ENCODE measurements at regions not wholly inside any gene's neighbourhood (a gene's known extent, or its start where the extent isn't known, plus 50 kb on each side); places are given as distances from the start of the nearest gene placed in this dataset.

- Histone ChIP-seq H4K20me1 (ENCODE audit: low read length) (no peaks in the 10 kb centered on the region), H3K27ac (ENCODE audit: low read length) (no peak overlapping the region), H3K36me3 (ENCODE audit: low read depth, low read length) (no peaks in the 10 kb centered on the region), H3K4me3 (ENCODE audit: low read length) (no peak overlapping the region), H3K9me3 (ENCODE audit: low read length) (no peaks in the 10 kb centered on the region), H2AFZ (ENCODE audit: low read length) (no peak overlapping the region), H3K79me2 (ENCODE audit: low read length) (no peaks in the 10 kb centered on the region), H3K9ac (ENCODE audit: low read length) (no peak overlapping the region), H3K4me1 (ENCODE audit: insufficient read depth, low read length) (no peaks in the 10 kb centered on the region), H3K9me2 (replicated peaks; ENCODE audit: low read length) (no peaks in the 10 kb centered on the region), H3F3A (ENCODE audit: low read length, unreplicated experiment) (no peaks in the 10 kb centered on the region), H3K27me3 (ENCODE audit: low read length) (no peaks in the 10 kb centered on the region), H3K4me2 (ENCODE audit: low read length) (no peak overlapping the region)
- TF ChIP-seq EZH2 (IDR thresholded peaks at IDR 0.05; ENCODE audit: low read length, unreplicated experiment), result no peak
- no peak for TF ChIP-seq CTCF (conservative IDR thresholded peaks at IDR 0.05; ENCODE audit: low read depth, low read length)
- TF ChIP-seq EZH2phosphoT487 (IDR thresholded peaks at IDR 0.05; ENCODE audit: borderline replicate concordance, low read length), result no peak
- CTCF ChIA-PET, result no interaction called here
- intact Hi-C loops (cut with micrococcal nuclease), result no loop called here
- ATAC-seq (no peak), DNase-seq (no peak)
- no TSS peak for BruUV-seq (replicated peaks)
- POLR2A ChIA-PET (ENCODE audit: unreplicated experiment), result no interaction called here
Measured at GRCh38 chr13:22538400-22538799, 642.4 kb upstream of the SGCG start.

- no peaks in the 10 kb centered on the region for H3K79me2 ChIP-seq (ENCODE audit: low read length)
- no peaks in the 10 kb centered on the region for H3K9me3 ChIP-seq (ENCODE audit: low read length)
- TF ChIP-seq CTCF (conservative IDR thresholded peaks at IDR 0.05; ENCODE audit: low read depth, low read length), result no peak
- no peak for TF ChIP-seq EZH2phosphoT487 (IDR thresholded peaks at IDR 0.05; ENCODE audit: borderline replicate concordance, low read length)
- no peak for TF ChIP-seq EZH2 (IDR thresholded peaks at IDR 0.05; ENCODE audit: low read length, unreplicated experiment)
- no peaks in the 10 kb centered on the region for H3K36me3 ChIP-seq (ENCODE audit: low read depth, low read length)
- no peak overlapping the region for H2AFZ ChIP-seq (ENCODE audit: low read length)
- ChIA-PET CTCF (no interaction called here), POLR2A (ENCODE audit: unreplicated experiment) (no interaction called here)
- no peaks in the 10 kb centered on the region for H3F3A ChIP-seq (ENCODE audit: low read length, unreplicated experiment)
- ATAC-seq (no peak), DNase-seq (no peak)
- H4K20me1 ChIP-seq (ENCODE audit: low read length), result no peaks in the 10 kb centered on the region
- H3K4me3 ChIP-seq (ENCODE audit: low read length), result no peak overlapping the region
- H3K27me3 ChIP-seq (ENCODE audit: low read length), result no peaks in the 10 kb centered on the region
- BruUV-seq (replicated peaks), result no TSS peak
- intact Hi-C loops (cut with micrococcal nuclease), result no loop called here
- H3K9ac ChIP-seq (ENCODE audit: low read length), result no peak overlapping the region
- H3K4me1 ChIP-seq (ENCODE audit: insufficient read depth, low read length), result no peaks in the 10 kb centered on the region
- no peak overlapping the region for H3K27ac ChIP-seq (ENCODE audit: low read length)
- no peaks in the 10 kb centered on the region for H3K9me2 ChIP-seq (replicated peaks; ENCODE audit: low read length)
- H3K4me2 ChIP-seq (ENCODE audit: low read length), result no peak overlapping the region
Measured at GRCh38 chr13:22549126-22549525, 631.7 kb upstream of the SGCG start.

- ATAC-seq (no peak), DNase-seq (no peak)
- Histone ChIP-seq H3K27me3 (ENCODE audit: low read length) (no peaks in the 10 kb centered on the region), H3K79me2 (ENCODE audit: low read length) (no peaks in the 10 kb centered on the region), H3K27ac (ENCODE audit: low read length) (no peak overlapping the region), H2AFZ (ENCODE audit: low read length) (no peak overlapping the region), H3K36me3 (ENCODE audit: low read depth, low read length) (no peaks in the 10 kb centered on the region), H3K9me3 (ENCODE audit: low read length) (no peaks in the 10 kb centered on the region), H4K20me1 (ENCODE audit: low read length) (no peaks in the 10 kb centered on the region), H3K9ac (ENCODE audit: low read length) (no peak overlapping the region), H3F3A (ENCODE audit: low read length, unreplicated experiment) (no peaks in the 10 kb centered on the region), H3K9me2 (replicated peaks; ENCODE audit: low read length) (no peaks in the 10 kb centered on the region), H3K4me2 (ENCODE audit: low read length) (no peak overlapping the region), H3K4me3 (ENCODE audit: low read length) (no peak overlapping the region), H3K4me1 (ENCODE audit: insufficient read depth, low read length) (no peaks in the 10 kb centered on the region)
- ChIA-PET POLR2A (ENCODE audit: unreplicated experiment) (no interaction called here), CTCF (no interaction called here)
- TF ChIP-seq EZH2 (IDR thresholded peaks at IDR 0.05; ENCODE audit: low read length, unreplicated experiment) (no peak), EZH2phosphoT487 (IDR thresholded peaks at IDR 0.05; ENCODE audit: borderline replicate concordance, low read length) (no peak), CTCF (conservative IDR thresholded peaks at IDR 0.05; ENCODE audit: low read depth, low read length) (no peak)
- BruUV-seq (replicated peaks), result no TSS peak
- intact Hi-C loops (cut with micrococcal nuclease), result no loop called here
Measured at GRCh38 chr13:22561581-22561980, 619.2 kb upstream of the SGCG start.
